H9 (cell line): ENCODE measurements at regions not wholly inside any gene's neighbourhood (a gene's known extent, or its start where the extent isn't known, plus 50 kb on each side); places are given as distances from the start of the nearest gene placed in this dataset.

ENCODE experiments used
- DNase-seq: peaks from one replicate; pipeline ENCODE4 v3.0.0-alpha.2; 2017
- H2AFZ ChIP-seq: one replicate; pipeline ENCODE4 v1.6.1; 2013; ENCODE audit warnings: mild to moderate bottlenecking, low read length, control low read depth, moderate library complexity
- H2AK5ac ChIP-seq: 2 replicates; pipeline ENCODE4 v1.6.1; 2013; ENCODE audit warnings: low read length, control low read depth, mixed read lengths; ENCODE audit not compliant: insufficient read length
- H2BK120ac ChIP-seq: one replicate; pipeline ENCODE4 v1.6.1; 2013; ENCODE audit warnings: low read depth, mild to moderate bottlenecking, low read length, control low read depth, inconsistent platforms; ENCODE audit not compliant: poor library complexity, severe bottlenecking
- H2BK12ac ChIP-seq: 2 replicates; pipeline ENCODE4 v1.6.1; 2013; ENCODE audit warnings: low read length, control low read depth, mixed read lengths, low read depth; ENCODE audit not compliant: insufficient read length
- H2BK15ac ChIP-seq: 2 replicates; pipeline ENCODE4 v1.6.1; 2013; ENCODE audit warnings: low read depth, low read length, control low read depth
- H2BK20ac ChIP-seq: one replicate; pipeline ENCODE4 v1.6.1; 2013; ENCODE audit warnings: low read depth, mild to moderate bottlenecking, low read length, control low read depth, inconsistent platforms; ENCODE audit not compliant: poor library complexity, severe bottlenecking
- H2BK5ac ChIP-seq: 2 replicates; pipeline ENCODE4 v1.6.1; 2013; ENCODE audit warnings: low read length, control low read depth, mixed read lengths; ENCODE audit not compliant: insufficient read length
- H3K14ac ChIP-seq: 2 replicates; pipeline ENCODE4 v1.6.1; 2013; ENCODE audit warnings: low read length, control low read depth; ENCODE audit not compliant: insufficient read depth
- H3K18ac ChIP-seq: 2 replicates; pipeline ENCODE4 v1.6.1; 2013; ENCODE audit warnings: low read depth, mild to moderate bottlenecking, mixed read lengths, low read length, control low read depth; ENCODE audit not compliant: insufficient read length
- H3K23ac ChIP-seq: 2 replicates; pipeline ENCODE4 v1.6.1; 2013; ENCODE audit warnings: low read length, control low read depth, mixed read lengths, low read depth; ENCODE audit not compliant: insufficient read length
- H3K23me2 ChIP-seq: 2 replicates; pipeline ENCODE4 v1.6.1; 2013; ENCODE audit warnings: low read depth, mild to moderate bottlenecking, mixed read lengths, low read length, control low read depth; ENCODE audit not compliant: insufficient read length, poor library complexity, severe bottlenecking
- H3K27ac ChIP-seq: 2 replicates; pipeline ENCODE4 v1.5.1; 2013; ENCODE audit warnings: low read length, control low read depth, mixed read lengths, low read depth; ENCODE audit not compliant: insufficient read length
- H3K27me3 ChIP-seq: 2 replicates; pipeline ENCODE4 v1.6.1; 2013; ENCODE audit warnings: low read length, control low read depth, inconsistent platforms; ENCODE audit not compliant: insufficient read depth
- H3K4ac ChIP-seq: 2 replicates; pipeline ENCODE4 v1.6.1; 2013; ENCODE audit warnings: low read depth, mild to moderate bottlenecking, control low read depth, inconsistent platforms, low read length, moderate library complexity
- H3K4me1 ChIP-seq: 2 replicates; pipeline ENCODE4 v1.6.1; 2013; ENCODE audit warnings: low read length, control low read depth, inconsistent platforms; ENCODE audit not compliant: insufficient read depth
- H3K4me2 ChIP-seq: 2 replicates; pipeline ENCODE4 v1.6.1; 2013; ENCODE audit warnings: low read length, control low read depth, mixed read lengths; ENCODE audit not compliant: insufficient read length, insufficient read depth
- H3K56ac ChIP-seq: 2 replicates; pipeline ENCODE4 v1.6.1; 2013; ENCODE audit warnings: low read depth, mild to moderate bottlenecking, mixed read lengths, low read length, control low read depth; ENCODE audit not compliant: insufficient read length
- H3K79me1 ChIP-seq: 2 replicates; pipeline ENCODE4 v1.6.1; 2013; ENCODE audit warnings: low read depth, mild to moderate bottlenecking, moderate library complexity, low read length, control low read depth, inconsistent platforms; ENCODE audit not compliant: insufficient read depth, poor library complexity, severe bottlenecking
- H3K79me2 ChIP-seq: 2 replicates; pipeline ENCODE4 v1.6.1; 2013; ENCODE audit warnings: low read length, control low read depth, inconsistent platforms; ENCODE audit not compliant: insufficient read depth
- H3K9ac ChIP-seq: 2 replicates; pipeline ENCODE4 v1.6.1; 2013; ENCODE audit warnings: low read length, control low read depth, mixed read lengths; ENCODE audit not compliant: insufficient read length; ENCODE audit errors: extremely low read depth
- H3K9me3 ChIP-seq: one replicate; pipeline ENCODE4 v1.6.1; 2013; ENCODE audit warnings: low read depth, low read length, inconsistent platforms; ENCODE audit not compliant: control insufficient read depth
- H3T11ph ChIP-seq: one replicate; pipeline ENCODE4 v1.6.1; 2013; ENCODE audit warnings: mild to moderate bottlenecking, low read length, control low read depth, inconsistent platforms
- H4K20me1 ChIP-seq: one replicate; pipeline ENCODE4 v1.6.1; 2013; ENCODE audit not compliant: control insufficient read depth, insufficient read length, insufficient read depth
- H4K5ac ChIP-seq: 2 replicates; pipeline ENCODE4 v1.6.1; 2013; ENCODE audit warnings: low read depth, mild to moderate bottlenecking, mixed read lengths, low read length, control low read depth; ENCODE audit not compliant: insufficient read length
- H4K8ac ChIP-seq: replicated peaks from 2 replicates; pipeline ENCODE4 v1.6.1; 2013; ENCODE audit warnings: low read length, control low read depth, mixed read lengths, low read depth; ENCODE audit not compliant: insufficient read length
- H4K91ac ChIP-seq: 2 replicates; pipeline ENCODE4 v1.6.1; 2013; ENCODE audit warnings: low read depth, mild to moderate bottlenecking, moderate library complexity, mixed read lengths, low read length, control low read depth; ENCODE audit not compliant: insufficient read length
- H3K27ac Mint-ChIP-seq, 3 experiments: 2 replicates in 2 of 3; 3 replicates in 1 of 3; pipeline ENCODE4 v1.8.0; 2020 to 2021; ENCODE audit warnings: mixed read lengths in 3 of 3, mild to moderate bottlenecking in 1 of 3, moderate library complexity in 1 of 3
- H3K27me3 Mint-ChIP-seq: 2 replicates; pipeline ENCODE4 v1.8.0; 2021; ENCODE audit warnings: low read depth, mild to moderate bottlenecking, moderate library complexity, mixed read lengths
- H3K36me3 Mint-ChIP-seq, 3 experiments: 2 replicates in 2 of 3; 3 replicates in 1 of 3; pipeline ENCODE4 v1.8.0; 2020 to 2021; ENCODE audit warnings: low read depth in 3 of 3, mixed read lengths in 3 of 3; ENCODE audit not compliant: insufficient read depth in 1 of 3
- H3K4me1 Mint-ChIP-seq, 2 experiments: 2 replicates each; pipeline ENCODE4 v1.8.0; 2020; ENCODE audit warnings: mixed read lengths in 2 of 2
- H3K4me3 Mint-ChIP-seq, 2 experiments: 2 replicates in 1 of 2; 3 replicates in 1 of 2; pipeline ENCODE4 v1.8.0; 2020 to 2021; ENCODE audit warnings: mild to moderate bottlenecking in 2 of 2, mixed read lengths in 2 of 2, moderate library complexity in 1 of 2
- H3K9me3 Mint-ChIP-seq, 2 experiments: 2 replicates in 1 of 2; 3 replicates in 1 of 2; pipeline ENCODE4 v1.8.0; 2020; ENCODE audit warnings: mild to moderate bottlenecking in 2 of 2, mixed read lengths in 2 of 2, moderate library complexity in 1 of 2
- WGBS: extraction: QIAGEN DNeasy Blood & Tissue Kit; methylation state at CpG from one replicate; pipeline ENCODE4 v1.1.7; 2013; ENCODE audit warnings: missing lambda C conversion rate, low lambda C conversion rate, mixed read lengths; ENCODE audit not compliant: insufficient read length; ENCODE audit errors: extremely low coverage; 5-methylcytosine and 5-hydroxymethylcytosine counted together
- TF ChIP-seq, protein P1 (sequence below): fragments of 200-600 bp; sonication (generic); conservative IDR thresholded peaks from 3 replicates; pipeline ENCODE4 v1.8.0; 2021; ENCODE audit warnings: antibody characterized with exemption, mild to moderate bottlenecking

DNA sequence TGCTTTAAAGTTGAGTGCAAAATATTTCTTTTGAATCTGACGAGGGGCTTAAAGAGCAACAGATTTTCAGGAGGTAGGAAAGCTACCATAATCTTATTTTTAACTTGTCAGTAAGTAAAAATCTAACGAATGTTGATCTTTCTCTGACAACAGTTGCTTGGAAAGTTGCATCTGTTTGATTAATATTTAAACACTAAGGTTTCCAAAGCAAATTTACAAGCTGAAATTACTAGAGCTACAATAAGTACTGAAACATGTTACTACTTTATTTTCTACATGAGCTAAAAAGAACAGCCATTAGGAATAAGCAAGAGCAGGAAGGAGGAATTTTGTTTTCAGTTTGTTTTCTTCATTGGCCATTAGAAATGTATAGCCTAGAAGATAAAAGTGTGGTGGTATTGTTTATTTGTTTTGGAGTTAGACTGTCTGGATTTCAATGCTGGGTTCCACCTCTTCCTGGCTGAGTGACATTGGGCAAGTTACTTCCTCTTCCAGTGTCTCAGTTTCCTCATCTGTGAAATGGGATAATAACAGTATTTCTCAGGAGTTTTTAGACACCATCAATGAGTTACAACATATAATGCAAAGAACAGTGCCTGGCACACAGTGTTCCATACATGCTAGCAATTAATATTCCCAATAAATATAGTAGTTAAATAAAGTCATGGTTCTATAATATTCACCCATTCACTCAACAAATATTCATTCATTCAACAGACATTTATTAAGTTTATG lies 87.9 kb upstream of the FLRT2 start:
- Histone ChIP-seq H3K27me3 (no peaks in the 10 kb centered on the region), H3K4me2 (no peak overlapping the region), H3K23ac (no peak overlapping the region), H4K20me1 (no peaks in the 10 kb centered on the region), H3K9me3 (no peaks in the 10 kb centered on the region), H2BK5ac (no peak overlapping the region), H2BK15ac (no peak overlapping the region), H3K27ac (no peak overlapping the region), H3K79me2 (no peaks in the 10 kb centered on the region), H4K8ac (no peak overlapping the region), H3K56ac (no peak overlapping the region), H3K79me1 (no peaks in the 10 kb centered on the region), H2AFZ (no peak overlapping the region), H3K4ac (no peak overlapping the region), H2BK20ac (no peak overlapping the region), H4K91ac (no peak overlapping the region), H2AK5ac (no peak overlapping the region), H3K4me1 (no peaks in the 10 kb centered on the region), H3K14ac (no peak overlapping the region), H3K9ac (no peak overlapping the region), H3K18ac (no peak overlapping the region), H3T11ph (no peak overlapping the region), H2BK120ac (no peak overlapping the region), H4K5ac (no peak overlapping the region), H2BK12ac (no peak overlapping the region), H3K23me2 (no peaks in the 10 kb centered on the region)
- Mint-ChIP-seq H3K4me3 (no peak overlapping the region), H3K27me3 (no peaks in the 10 kb centered on the region; the same call in 1 of the 2 replicates), H3K36me3 (0 out of 7 replicates have a peak, but pooled peaks cover 0 to 1% (median 0%) of the 10 kb centered on the region in 3 experiments), H3K9me3 (peaks cover 0 to 2% of the 10 kb centered on the region in 2 experiments; a peak in 1 of 5 replicates), H3K27ac (no peak overlapping the region), H3K4me1 (0 out of 4 replicates have a peak, but pooled peaks cover 0 to 2% of the 10 kb centered on the region in 2 experiments)
- TF ChIP-seq, protein P1, sequence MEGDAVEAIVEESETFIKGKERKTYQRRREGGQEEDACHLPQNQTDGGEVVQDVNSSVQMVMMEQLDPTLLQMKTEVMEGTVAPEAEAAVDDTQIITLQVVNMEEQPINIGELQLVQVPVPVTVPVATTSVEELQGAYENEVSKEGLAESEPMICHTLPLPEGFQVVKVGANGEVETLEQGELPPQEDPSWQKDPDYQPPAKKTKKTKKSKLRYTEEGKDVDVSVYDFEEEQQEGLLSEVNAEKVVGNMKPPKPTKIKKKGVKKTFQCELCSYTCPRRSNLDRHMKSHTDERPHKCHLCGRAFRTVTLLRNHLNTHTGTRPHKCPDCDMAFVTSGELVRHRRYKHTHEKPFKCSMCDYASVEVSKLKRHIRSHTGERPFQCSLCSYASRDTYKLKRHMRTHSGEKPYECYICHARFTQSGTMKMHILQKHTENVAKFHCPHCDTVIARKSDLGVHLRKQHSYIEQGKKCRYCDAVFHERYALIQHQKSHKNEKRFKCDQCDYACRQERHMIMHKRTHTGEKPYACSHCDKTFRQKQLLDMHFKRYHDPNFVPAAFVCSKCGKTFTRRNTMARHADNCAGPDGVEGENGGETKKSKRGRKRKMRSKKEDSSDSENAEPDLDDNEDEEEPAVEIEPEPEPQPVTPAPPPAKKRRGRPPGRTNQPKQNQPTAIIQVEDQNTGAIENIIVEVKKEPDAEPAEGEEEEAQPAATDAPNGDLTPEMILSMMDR, result no peak
- no peak for DNase-seq
- WGBS, result no CpG with 5 or more reads among the region's 2 CpGs
